HCT116 (cell line): ENCODE measurements at regions not wholly inside any gene's neighbourhood (a gene's known extent, or its start where the extent isn't known, plus 50 kb on each side); places are given as distances from the start of the nearest gene placed in this dataset.

Source experiments
- ATAC-seq: fragments of 200-7000 bp; cut with Tn5 transposase; 2 replicates; pipeline ENCODE4 v1.9.1; 2020; ENCODE audit warnings: mild to moderate bottlenecking, moderate library complexity
- BruUV-seq: library from RNA; stranded (reverse); fragments of 400-500 nt; replicated peaks from 2 replicates; lab custom pipeline; 2021; lab: Mats Ljungman, UMichigan
- CTCF ChIA-PET: fragments of 300-600 bp; sonication (Branson Sonifier 250); formaldehyde crosslinking; loops from one replicate; lab custom pipeline; 2021; ENCODE audit warnings: antibody characterized with exemption; lab: Charles Lee
- POLR2A ChIA-PET: fragments of 300-600, 350-600 bp; sonication (Branson Sonifier 250); formaldehyde crosslinking; loops from one replicate; lab custom pipeline; 2021; ENCODE audit warnings: antibody characterized with exemption; lab: Charles Lee
- RAD21 ChIA-PET, 2 experiments: fragments of 300-600 bp; sonication (Branson Sonifier 250); formaldehyde crosslinking; loops; one replicate each; lab custom pipeline; 2023; ENCODE audit warnings: low total read pairs in 2 of 2; ENCODE audit not compliant: uncharacterized antibody in 2 of 2, unreplicated experiment in 2 of 2, low non-redundant PET in 1 of 2; lab: Charles Lee
- DNase-seq: peaks from one replicate; pipeline ENCODE4 v3.0.0-alpha.2; 2010; ENCODE audit warnings: low read depth, low spot score
- H2AFZ ChIP-seq: fragments of 200-600 bp; shearing (Covaris generic), sonication (generic); 2 replicates; pipeline ENCODE4 v1.6.1; 2017; ENCODE audit warnings: low read depth, mixed run types, mixed read lengths, antibody characterized with exemption, low read length; ENCODE audit not compliant: poor library complexity, severe bottlenecking
- H3K27ac ChIP-seq: 2 replicates; pipeline ENCODE4 v1.5.1; 2012; ENCODE audit warnings: low read depth, low read length
- H3K27me3 ChIP-seq: fragments of 200-600 bp; sonication (generic); 2 replicates; pipeline ENCODE4 v1.6.1; 2016; ENCODE audit warnings: mixed run types, low read length, mixed read lengths; ENCODE audit not compliant: insufficient read depth
- H3K36me3 ChIP-seq, 2 experiments: fragments of 200-500 bp in 1 of 2; fragments of 200-600 bp in 1 of 2; sonication (Bioruptor generic) in 1 of 2; sonication (generic) in 1 of 2; 2 replicates each; pipeline versions ENCODE4 v1.5.1 to v1.6.1; 2014 to 2016; ENCODE audit warnings: low read length in 2 of 2, inconsistent platforms in 1 of 2, mixed read lengths in 1 of 2, mixed run types in 1 of 2; ENCODE audit not compliant: insufficient read depth in 2 of 2, control insufficient read depth in 1 of 2
- H3K4me1 ChIP-seq, 2 experiments: fragments of 200-600 bp in 1 of 2; sonication (generic) in 1 of 2; 2 replicates each; pipeline versions ENCODE4 v1.5.1 to v1.6.1; 2012 to 2017; ENCODE audit warnings: low read length in 2 of 2, inconsistent platforms in 1 of 2, mild to moderate bottlenecking in 1 of 2, mixed read lengths in 1 of 2, mixed run types in 1 of 2, moderate library complexity in 1 of 2; ENCODE audit not compliant: insufficient read depth in 2 of 2, control insufficient read depth in 1 of 2
- H3K4me2 ChIP-seq: fragments of 200-600 bp; sonication (generic); 2 replicates; pipeline ENCODE4 v1.6.1; 2017; ENCODE audit warnings: mixed run types, low read length, mixed read lengths
- H3K4me3 ChIP-seq, 2 experiments: fragments of 200-600 bp in 1 of 2; sonication (generic) in 1 of 2; replicated peaks in 1 of 2; 2 replicates each; pipeline ENCODE4 v1.5.1; 2011 to 2016; ENCODE audit warnings: low read length in 2 of 2, control low read depth in 1 of 2, low read depth in 1 of 2, mild to moderate bottlenecking in 1 of 2, mixed read lengths in 1 of 2, mixed run types in 1 of 2
- H3K79me2 ChIP-seq: fragments of 200-600 bp; sonication (generic); 2 replicates; pipeline ENCODE4 v1.6.1; 2017; ENCODE audit warnings: mild to moderate bottlenecking, mixed run types, low read length, moderate library complexity, mixed read lengths; ENCODE audit not compliant: insufficient read depth
- H3K9ac ChIP-seq: fragments of 200-600 bp; sonication (generic); 2 replicates; pipeline ENCODE4 v1.6.1; 2016; ENCODE audit warnings: low read length, mixed read lengths
- H3K9me2 ChIP-seq: fragments of 200-600 bp; sonication (generic), shearing (Covaris generic); 2 replicates; pipeline ENCODE4 v1.6.1; 2017; ENCODE audit warnings: mixed run types, mild to moderate bottlenecking, moderate library complexity; ENCODE audit not compliant: insufficient read depth
- H3K9me3 ChIP-seq, 2 experiments: fragments of 200-500 bp in 1 of 2; fragments of 200-600 bp in 1 of 2; sonication (Bioruptor generic) in 1 of 2; sonication (generic) in 1 of 2; 2 replicates each; pipeline ENCODE4 v1.6.1; 2014 to 2017; ENCODE audit warnings: low read length in 2 of 2, mixed read lengths in 2 of 2, inconsistent platforms in 1 of 2, low read depth in 1 of 2, mild to moderate bottlenecking in 1 of 2, mixed run types in 1 of 2, moderate library complexity in 1 of 2; ENCODE audit not compliant: control insufficient read depth in 1 of 2, insufficient read depth in 1 of 2
- H4K20me1 ChIP-seq: fragments of 200-600 bp; sonication (generic), shearing (Covaris generic); 2 replicates; pipeline ENCODE4 v1.6.1; 2017; ENCODE audit warnings: mixed run types, mild to moderate bottlenecking, moderate library complexity; ENCODE audit not compliant: insufficient read depth
- CBX3 ChIP-seq: IDR thresholded peaks from 2 replicates; pipeline ENCODE4 v1.6.1; 2012; ENCODE audit warnings: low read depth
- CEBPB ChIP-seq: IDR thresholded peaks from 2 replicates; pipeline ENCODE4 v1.6.1; 2012; ENCODE audit warnings: low read depth
- EGR1 ChIP-seq: IDR thresholded peaks from 2 replicates; pipeline ENCODE4 v1.6.1; 2012; ENCODE audit warnings: low read depth
- JUND ChIP-seq: IDR thresholded peaks from 2 replicates; pipeline ENCODE4 v1.6.1; 2012
- POLR2A ChIP-seq: IDR thresholded peaks from 2 replicates; pipeline ENCODE4 v1.7.0; 2011; ENCODE audit warnings: borderline replicate concordance; ENCODE audit not compliant: insufficient read depth, insufficient read length; ENCODE audit errors: extremely low read depth
- RAD21 ChIP-seq: IDR thresholded peaks from 2 replicates; pipeline ENCODE4 v1.6.1; 2012; ENCODE audit warnings: low read depth, mild to moderate bottlenecking
- SRF ChIP-seq: IDR thresholded peaks from 2 replicates; pipeline ENCODE4 v1.6.1; 2012; ENCODE audit warnings: low read depth
- ZFX ChIP-seq: fragments of 450-650 bp; IDR thresholded peaks from 2 replicates; pipeline ENCODE4 v1.6.1; 2017
- intact Hi-C: fragments of 100-400 bp; cut with micrococcal nuclease; formaldehyde crosslinking; loops from 2 replicates; pipeline ENCODE4 v1.10.0; 2022

DNA sequence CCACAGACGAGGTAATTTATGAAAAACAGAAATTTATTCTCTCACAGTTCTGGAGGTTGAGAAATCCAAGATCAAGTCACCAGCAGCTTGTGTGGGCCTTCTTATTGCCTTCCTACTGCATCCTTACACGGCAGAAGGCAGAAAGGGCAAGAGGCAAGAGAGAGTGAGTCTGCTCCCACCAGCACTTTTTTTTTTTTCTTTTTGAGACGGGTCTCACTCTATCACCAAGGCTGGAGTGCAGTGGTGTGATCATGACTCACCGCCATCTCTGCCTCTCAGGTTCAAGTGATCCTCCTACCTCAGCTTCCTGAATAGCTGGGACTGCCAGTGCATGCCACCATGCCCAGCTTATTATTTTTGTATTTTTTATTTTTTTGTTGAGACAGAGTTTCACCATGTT, 78.5 kb upstream of the HK2 start (continued):
- no peak for TF ChIP-seq ZFX
- TF ChIP-seq, all 23 proteins: peak for 0

- CTCF ChIA-PET = no interaction called here
- Histone ChIP-seq H3K36me3 (no peaks in the 10 kb centered on the region), H4K20me1 (no peaks in the 10 kb centered on the region), H3K4me3 (no peak overlapping the region)
- ATAC-seq = no peak
- TF ChIP-seq JUND (no peak), RAD21 (no peak), CBX3 (peak; percentile 70; the same call in 1 of the 2 replicates)
- TF ChIP-seq, all 23 proteins: peak for 1
- H3K4me2 ChIP-seq = no peak overlapping the region
- no peaks in the 10 kb centered on the region for H3K9me2 ChIP-seq
- ChIA-PET POLR2A (no interaction called here), RAD21 (no interaction called here)
- H2AFZ ChIP-seq = peak overlapping the region; percentile 66
- H3K27ac ChIP-seq = no peak overlapping the region
- intact Hi-C loops = no loop called here
- no peaks in the 10 kb centered on the region for H3K79me2 ChIP-seq
- no peaks in the 10 kb centered on the region for H3K4me1 ChIP-seq
- no peak for DNase-seq
- peaks cover 3 to 4% of the 10 kb centered on the region in 2 experiments; a peak in 1 of 4 replicates for H3K9me3 ChIP-seq
- no peak overlapping the region for H3K9ac ChIP-seq
- no TSS peak for BruUV-seq
- no peaks in the 10 kb centered on the region for H3K27me3 ChIP-seq
Observed at GRCh38 chr2:74756356-74756890, 77.5 kb upstream of the HK2 start.

- Histone ChIP-seq H2AFZ (no peak overlapping the region), H3K9me2 (no peaks in the 10 kb centered on the region), H3K9ac (no peak overlapping the region), H3K36me3 (no peaks in the 10 kb centered on the region), H3K4me1 (no peaks in the 10 kb centered on the region), H3K79me2 (no peaks in the 10 kb centered on the region), H3K9me3 (peaks cover 3 to 4% of the 10 kb centered on the region in 2 experiments; a peak in 1 of 4 replicates), H3K27me3 (no peaks in the 10 kb centered on the region), H3K4me3 (no peak overlapping the region), H4K20me1 (no peaks in the 10 kb centered on the region), H3K27ac (no peak overlapping the region), H3K4me2 (no peak overlapping the region)
- intact Hi-C loops = no loop called here
- ChIA-PET CTCF (no interaction called here), POLR2A (no interaction called here), RAD21 (no interaction called here)
- BruUV-seq = no TSS peak
- DNase-seq = no peak
- ATAC-seq = no peak
- no peak for TF ChIP-seq POLR2A
- no peak for TF ChIP-seq EGR1
- no peak for TF ChIP-seq SRF
- no peak for TF ChIP-seq JUND
- no peak for TF ChIP-seq CEBPB
- no peak for TF ChIP-seq RAD21
Observed at GRCh38 chr2:74759986-74760385, 73.9 kb upstream of the HK2 start.
